ENCODE measurements at regions not wholly inside any gene's neighbourhood (a gene's known extent, or its start where the extent isn't known, plus 50 kb on each side); places are given as distances from the start of the nearest gene placed in this dataset.

DNA sequence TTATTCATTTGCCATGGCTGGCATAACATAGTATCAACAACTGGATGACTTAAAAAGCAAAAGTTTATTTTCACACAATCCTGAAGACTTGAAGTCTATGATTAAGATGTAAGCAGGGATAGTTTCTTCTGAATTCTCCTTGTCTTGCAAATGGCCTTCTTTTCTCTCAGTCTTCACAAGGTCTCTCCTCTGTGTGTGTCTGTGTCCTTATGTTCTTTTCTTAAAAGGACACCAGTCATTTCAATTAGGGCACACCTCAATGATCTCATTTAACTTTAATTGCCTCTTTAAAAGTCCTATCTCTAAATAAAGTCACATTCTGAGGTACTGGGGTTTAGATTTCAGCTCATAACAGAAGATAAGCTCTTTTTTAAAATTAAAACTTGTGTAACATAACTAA, 399.7 kb downstream of the PABPC4L start:
- H3K27ac ChIP-seq = no peak overlapping the region
- intact Hi-C loops (cut with DNase I) = no loop called here
- no peaks in the 10 kb centered on the region for H3K27me3 ChIP-seq
- no peaks in the 10 kb centered on the region for H3K4me1 ChIP-seq
- DNase-seq (ENCODE audit: extremely low spot score in 2 of 2) = no peak
- TF ChIP-seq POLR2AphosphoS5 (IDR thresholded peaks at IDR 0.05; ENCODE audit: insufficient read depth in 1 of 2, low read depth in 1 of 2) (no peak), POLR2A (IDR thresholded peaks at IDR 0.05) (no peak)
- TF ChIP-seq, protein P1, sequence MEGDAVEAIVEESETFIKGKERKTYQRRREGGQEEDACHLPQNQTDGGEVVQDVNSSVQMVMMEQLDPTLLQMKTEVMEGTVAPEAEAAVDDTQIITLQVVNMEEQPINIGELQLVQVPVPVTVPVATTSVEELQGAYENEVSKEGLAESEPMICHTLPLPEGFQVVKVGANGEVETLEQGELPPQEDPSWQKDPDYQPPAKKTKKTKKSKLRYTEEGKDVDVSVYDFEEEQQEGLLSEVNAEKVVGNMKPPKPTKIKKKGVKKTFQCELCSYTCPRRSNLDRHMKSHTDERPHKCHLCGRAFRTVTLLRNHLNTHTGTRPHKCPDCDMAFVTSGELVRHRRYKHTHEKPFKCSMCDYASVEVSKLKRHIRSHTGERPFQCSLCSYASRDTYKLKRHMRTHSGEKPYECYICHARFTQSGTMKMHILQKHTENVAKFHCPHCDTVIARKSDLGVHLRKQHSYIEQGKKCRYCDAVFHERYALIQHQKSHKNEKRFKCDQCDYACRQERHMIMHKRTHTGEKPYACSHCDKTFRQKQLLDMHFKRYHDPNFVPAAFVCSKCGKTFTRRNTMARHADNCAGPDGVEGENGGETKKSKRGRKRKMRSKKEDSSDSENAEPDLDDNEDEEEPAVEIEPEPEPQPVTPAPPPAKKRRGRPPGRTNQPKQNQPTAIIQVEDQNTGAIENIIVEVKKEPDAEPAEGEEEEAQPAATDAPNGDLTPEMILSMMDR (IDR thresholded peaks at IDR 0.05) = no peak
- H3K4me3 ChIP-seq = no peak overlapping the region
- H3K9me3 ChIP-seq = no peaks in the 10 kb centered on the region
- H3K36me3 ChIP-seq = no peaks in the 10 kb centered on the region

DNA sequence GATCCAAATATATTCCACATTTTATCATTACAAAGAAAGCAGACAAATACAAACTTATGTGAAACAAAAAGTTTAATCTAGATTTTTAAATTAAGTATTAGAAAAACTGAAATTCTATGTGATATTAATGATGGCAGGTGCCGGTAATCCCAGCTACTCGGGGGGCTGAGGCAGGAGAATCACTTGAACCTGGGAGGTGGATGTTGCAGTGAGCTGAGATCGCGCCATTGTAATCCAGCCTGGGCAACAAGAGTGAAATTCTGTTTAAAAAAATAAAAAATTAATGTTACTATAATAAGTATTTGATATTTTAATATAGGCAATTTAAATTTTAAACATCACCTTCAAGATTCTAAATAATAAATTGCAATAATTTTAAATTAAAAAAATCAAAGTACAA, 400.6 kb downstream of the PABPC4L start:
- no peaks in the 10 kb centered on the region for H3K4me1 ChIP-seq
- DNase-seq (ENCODE audit: extremely low spot score in 2 of 2) = no peak
- no peaks in the 10 kb centered on the region for H3K27me3 ChIP-seq
- no peaks in the 10 kb centered on the region for H3K36me3 ChIP-seq
- H3K27ac ChIP-seq = no peak overlapping the region
- TF ChIP-seq, protein P1 (IDR thresholded peaks at IDR 0.05) = no peak
- TF ChIP-seq POLR2AphosphoS5 (IDR thresholded peaks at IDR 0.05; ENCODE audit: insufficient read depth in 1 of 2, low read depth in 1 of 2) (no peak), POLR2A (IDR thresholded peaks at IDR 0.05) (no peak)
- no peak overlapping the region for H3K4me3 ChIP-seq
- intact Hi-C loops (cut with DNase I) = no loop called here
- H3K9me3 ChIP-seq = no peaks in the 10 kb centered on the region

DNA sequence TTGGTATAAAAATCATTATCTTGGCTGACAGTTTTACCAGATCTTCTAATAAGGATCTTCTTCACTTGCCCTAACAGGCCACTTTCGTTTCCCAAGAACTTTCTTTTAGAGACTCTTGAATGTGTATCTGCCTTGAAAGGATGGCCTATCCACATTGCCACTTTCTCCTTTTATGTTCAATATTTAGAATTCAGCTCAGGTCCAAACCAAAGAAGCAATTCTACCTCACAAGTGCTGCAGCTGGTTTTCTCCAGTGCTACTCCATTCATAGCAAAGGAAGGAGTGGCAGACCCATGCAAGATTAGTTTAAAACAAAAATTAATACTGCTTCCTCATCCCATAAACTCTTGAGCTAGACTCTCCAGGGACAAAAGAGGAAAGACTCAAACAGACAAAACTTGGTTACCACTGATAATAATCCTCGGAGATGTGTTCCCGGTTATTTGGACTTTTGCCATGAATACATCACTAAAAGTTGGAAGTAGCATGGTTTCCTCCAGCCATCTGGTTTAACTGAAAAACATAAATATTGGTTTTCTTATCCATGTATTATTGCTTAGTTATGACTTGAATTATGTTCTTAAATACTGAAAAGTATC, 401.8 kb downstream of the PABPC4L start:
- Histone ChIP-seq H3K9me3 (no peaks in the 10 kb centered on the region), H3K4me1 (no peaks in the 10 kb centered on the region), H3K27ac (no peak overlapping the region), H3K27me3 (no peaks in the 10 kb centered on the region), H3K36me3 (no peaks in the 10 kb centered on the region), H3K4me3 (no peak overlapping the region)
- intact Hi-C loops (cut with DNase I) = no loop called here
- no peak for DNase-seq (ENCODE audit: extremely low spot score in 2 of 2)
- TF ChIP-seq, protein P1 (IDR thresholded peaks at IDR 0.05) = no peak
- TF ChIP-seq POLR2AphosphoS5 (IDR thresholded peaks at IDR 0.05; ENCODE audit: insufficient read depth in 1 of 2, low read depth in 1 of 2) (no peak), POLR2A (IDR thresholded peaks at IDR 0.05) (no peak)

DNA sequence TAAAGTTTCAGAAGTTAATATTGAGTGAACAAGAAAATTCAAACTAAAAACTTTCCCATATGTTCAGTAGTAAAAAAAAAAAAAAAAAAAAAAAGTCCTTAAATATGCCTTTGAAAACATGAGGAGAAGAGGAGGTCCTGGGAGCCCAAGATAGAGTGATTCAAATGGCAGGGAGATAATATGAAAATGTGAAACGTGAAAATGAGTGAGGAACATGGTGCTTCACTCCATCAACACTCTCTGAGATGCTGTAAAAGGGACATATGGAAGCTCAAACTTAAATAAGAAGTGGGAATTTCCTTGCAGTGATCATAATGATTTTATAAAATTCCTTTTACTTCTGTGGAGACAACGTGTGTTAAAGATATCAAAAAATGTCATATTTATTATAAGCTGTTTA, 423.9 kb downstream of the PABPC4L start:
- no peak overlapping the region for H3K4me3 ChIP-seq

DNA sequence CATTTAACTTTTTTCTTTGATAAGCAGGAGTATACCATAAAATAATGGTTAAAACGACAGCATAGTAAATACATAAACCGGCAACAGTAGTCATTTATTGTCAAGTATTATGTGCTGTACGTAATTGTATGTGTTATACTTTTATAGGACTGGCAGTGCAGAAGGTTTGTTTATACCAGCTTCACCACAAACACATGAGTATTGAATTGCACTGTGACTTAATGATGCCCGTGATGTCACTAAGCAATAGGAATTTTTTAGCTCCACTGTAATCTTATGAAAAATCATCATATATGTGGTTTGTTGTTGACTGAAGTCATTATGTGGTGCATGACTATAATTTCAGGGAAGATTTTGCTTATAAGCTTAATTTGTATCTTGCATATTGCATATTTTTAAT, 424.6 kb downstream of the PABPC4L start:
- Histone ChIP-seq H3K4me1 (no peaks in the 10 kb centered on the region), H3K9me3 (no peaks in the 10 kb centered on the region), H3K36me3 (no peaks in the 10 kb centered on the region), H3K4me3 (no peak overlapping the region), H3K27ac (no peak overlapping the region), H3K27me3 (no peaks in the 10 kb centered on the region)
- no peak for DNase-seq (ENCODE audit: extremely low spot score in 2 of 2)
- TF ChIP-seq POLR2A (IDR thresholded peaks at IDR 0.05) (no peak), POLR2AphosphoS5 (IDR thresholded peaks at IDR 0.05; ENCODE audit: insufficient read depth in 1 of 2, low read depth in 1 of 2) (no peak)
- TF ChIP-seq, protein P1 (IDR thresholded peaks at IDR 0.05) = no peak
- intact Hi-C loops (cut with DNase I) = no loop called here

More for the DNA sequence above, 423.9 kb downstream of the PABPC4L start:
- intact Hi-C loops (cut with DNase I) = no loop called here
- no peak for DNase-seq (ENCODE audit: extremely low spot score in 2 of 2)
- Histone ChIP-seq H3K36me3 (no peaks in the 10 kb centered on the region), H3K9me3 (no peaks in the 10 kb centered on the region), H3K27ac (no peak overlapping the region), H3K27me3 (no peaks in the 10 kb centered on the region), H3K4me1 (no peaks in the 10 kb centered on the region)
- TF ChIP-seq POLR2AphosphoS5 (IDR thresholded peaks at IDR 0.05; ENCODE audit: insufficient read depth in 1 of 2, low read depth in 1 of 2) = no peak
- TF ChIP-seq, protein P1 (IDR thresholded peaks at IDR 0.05) = no peak
- TF ChIP-seq POLR2A (IDR thresholded peaks at IDR 0.05) = no peak
